Fibroblast of skin of left quadriceps (primary cell): ENCODE measurements at regions not wholly inside any gene's neighbourhood (a gene's known extent, or its start where the extent isn't known, plus 50 kb on each side); places are given as distances from the start of the nearest gene placed in this dataset.
"Not testable (repeated sequence)": the region's sequence is repeated elsewhere in the genome, so short reads cannot be mapped to it uniquely, and the experiment has no call there.

Experiments
- DNase-seq, 2 experiments: peaks; one replicate each; pipeline ENCODE4 v3.0.0-alpha.2; 2013; ENCODE audit warnings: low read depth in 2 of 2

- DNase-seq: no peak
Observed at GRCh38 chr5:106135473-106135872, 1535.3 kb downstream of the EFNA5 start.

GRCh38 chr5:106134549-106134948, 1536.2 kb downstream of the EFNA5 start:
- DNase-seq: no peak

GRCh38 chr5:106127985-106128384, 1542.8 kb downstream of the EFNA5 start:
- DNase-seq: no peak

- no peak for DNase-seq
Observed at GRCh38 chr5:106127341-106127781, 1543.4 kb downstream of the EFNA5 start.

- DNase-seq: no peak
Observed at GRCh38 chr5:106121972-106122605, 1548.6 kb downstream of the EFNA5 start.

- DNase-seq: no peak
Observed at GRCh38 chr5:106116682-106117081, 1554.1 kb downstream of the EFNA5 start.

GRCh38 chr5:106113922-106114321, 1556.8 kb downstream of the EFNA5 start:
- DNase-seq: no peak

GRCh38 chr5:106106384-106106783, 1564.4 kb downstream of the EFNA5 start:
- no peak for DNase-seq

- DNase-seq: no peak
Observed at GRCh38 chr5:106097340-106097739, 1573.4 kb downstream of the EFNA5 start.

GRCh38 chr5:106094839-106095238, 1575.9 kb downstream of the EFNA5 start:
- no peak for DNase-seq

- no peak for DNase-seq
Observed at GRCh38 chr5:106094204-106094607, 1576.5 kb downstream of the EFNA5 start.

GRCh38 chr5:106093134-106093533, 1577.6 kb downstream of the EFNA5 start:
- DNase-seq: no peak

- DNase-seq: no peak
Observed at GRCh38 chr5:106092455-106092854, 1578.3 kb downstream of the EFNA5 start.

GRCh38 chr5:106089073-106089472, 1581.7 kb downstream of the EFNA5 start:
- DNase-seq: no peak

GRCh38 chr5:106088462-106088861, 1582.3 kb downstream of the EFNA5 start:
- no peak for DNase-seq

- DNase-seq: no peak
Observed at GRCh38 chr5:106086352-106086751, 1584.4 kb downstream of the EFNA5 start.

- no peak for DNase-seq
Observed at GRCh38 chr5:106085556-106085955, 1585.2 kb downstream of the EFNA5 start.

GRCh38 chr5:106085136-106085535, 1585.6 kb downstream of the EFNA5 start:
- no peak for DNase-seq

- DNase-seq: no peak
Observed at GRCh38 chr5:106080535-106080934, 1590.2 kb downstream of the EFNA5 start.

GRCh38 chr5:106076655-106077054, 1594.1 kb downstream of the EFNA5 start:
- DNase-seq: no peak

- DNase-seq: no peak
Observed at GRCh38 chr5:106072208-106072607, 1598.5 kb downstream of the EFNA5 start.

GRCh38 chr5:106047341-106047740, 1623.4 kb downstream of the EFNA5 start:
- no peak for DNase-seq

- DNase-seq: not testable (repeated sequence)
Observed at GRCh38 chr5:106032069-106032468, 1638.7 kb downstream of the EFNA5 start.

GRCh38 chr5:106028314-106028713, 1642.4 kb downstream of the EFNA5 start:
- no peak for DNase-seq
